ENCODE measurements at regions not wholly inside any gene's neighbourhood (a gene's known extent, or its start where the extent isn't known, plus 50 kb on each side); places are given as distances from the start of the nearest gene placed in this dataset.

DNA sequence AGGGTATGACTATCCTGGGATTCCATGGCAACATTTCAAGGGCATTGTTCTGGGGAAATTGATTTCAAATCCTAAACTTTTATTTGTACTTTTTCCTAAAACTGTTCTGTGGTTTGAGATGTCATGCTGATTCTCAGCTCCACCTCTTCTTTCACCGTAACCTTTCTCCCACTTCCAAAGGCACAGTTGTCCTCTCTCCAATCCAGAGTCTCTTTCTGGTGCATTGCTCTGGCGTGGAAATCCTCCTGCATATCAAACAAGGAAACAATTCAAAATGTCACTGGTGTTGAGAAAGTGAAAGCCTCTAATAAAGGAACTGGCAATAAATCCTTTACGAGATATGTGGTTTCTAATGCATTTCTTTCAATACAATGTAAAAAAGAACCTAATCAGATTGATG lies 155.1 kb upstream of the CDH2 start:
- DNase-seq (ENCODE audit: low read depth): no peak
- no peak overlapping the region for H3K4me3 ChIP-seq (ENCODE audit: low read depth, low read length)
- TF ChIP-seq, protein P1, sequence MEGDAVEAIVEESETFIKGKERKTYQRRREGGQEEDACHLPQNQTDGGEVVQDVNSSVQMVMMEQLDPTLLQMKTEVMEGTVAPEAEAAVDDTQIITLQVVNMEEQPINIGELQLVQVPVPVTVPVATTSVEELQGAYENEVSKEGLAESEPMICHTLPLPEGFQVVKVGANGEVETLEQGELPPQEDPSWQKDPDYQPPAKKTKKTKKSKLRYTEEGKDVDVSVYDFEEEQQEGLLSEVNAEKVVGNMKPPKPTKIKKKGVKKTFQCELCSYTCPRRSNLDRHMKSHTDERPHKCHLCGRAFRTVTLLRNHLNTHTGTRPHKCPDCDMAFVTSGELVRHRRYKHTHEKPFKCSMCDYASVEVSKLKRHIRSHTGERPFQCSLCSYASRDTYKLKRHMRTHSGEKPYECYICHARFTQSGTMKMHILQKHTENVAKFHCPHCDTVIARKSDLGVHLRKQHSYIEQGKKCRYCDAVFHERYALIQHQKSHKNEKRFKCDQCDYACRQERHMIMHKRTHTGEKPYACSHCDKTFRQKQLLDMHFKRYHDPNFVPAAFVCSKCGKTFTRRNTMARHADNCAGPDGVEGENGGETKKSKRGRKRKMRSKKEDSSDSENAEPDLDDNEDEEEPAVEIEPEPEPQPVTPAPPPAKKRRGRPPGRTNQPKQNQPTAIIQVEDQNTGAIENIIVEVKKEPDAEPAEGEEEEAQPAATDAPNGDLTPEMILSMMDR (conservative IDR thresholded peaks at IDR 0.05; ENCODE audit: low read depth, low read length): no peak

DNA sequence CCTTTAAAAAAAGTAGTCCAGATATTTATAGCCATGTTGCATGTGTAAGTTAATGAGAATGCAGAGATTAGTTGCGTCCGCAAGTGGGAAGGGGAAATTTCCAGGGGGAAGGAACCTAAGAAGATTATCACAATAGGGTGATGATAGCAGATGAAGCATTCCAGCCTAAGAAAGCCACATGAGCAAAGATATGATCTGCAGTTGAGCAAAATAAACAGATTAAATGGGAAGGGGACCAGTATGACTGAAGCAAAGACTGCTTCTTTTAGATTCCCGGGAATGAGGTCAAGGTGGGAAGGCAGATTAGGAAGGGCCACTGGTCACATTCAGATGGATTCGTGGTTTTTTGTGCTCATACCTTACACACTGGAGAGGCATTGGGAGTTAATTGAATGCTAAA lies 154.6 kb upstream of the CDH2 start:
- TF ChIP-seq, protein P1 (conservative IDR thresholded peaks at IDR 0.05; ENCODE audit: low read depth, low read length): no peak
- no peak overlapping the region for H3K4me3 ChIP-seq (ENCODE audit: low read depth, low read length)
- no peak for DNase-seq (ENCODE audit: low read depth)

DNA sequence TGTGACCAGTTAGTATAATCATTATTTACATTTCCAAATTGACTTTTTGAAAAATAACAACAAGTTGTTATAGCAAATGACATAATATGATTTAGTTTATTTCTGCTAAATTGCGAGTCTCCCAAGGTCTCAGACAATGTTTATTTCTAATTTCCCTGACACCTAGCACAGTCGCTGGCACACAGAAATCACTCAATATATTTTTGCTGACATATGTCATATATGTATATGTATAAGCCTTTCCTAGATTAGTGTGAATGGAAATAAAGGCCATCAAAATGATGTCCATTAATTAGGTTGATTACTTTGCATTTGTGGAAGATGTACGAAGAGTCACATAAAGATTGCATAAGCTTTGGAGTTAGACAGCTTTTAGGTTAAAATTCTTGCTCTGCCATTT lies 136.7 kb upstream of the CDH2 start:
- H3K4me3 ChIP-seq (ENCODE audit: low read depth, low read length): no peak overlapping the region
- TF ChIP-seq, protein P1 (conservative IDR thresholded peaks at IDR 0.05; ENCODE audit: low read depth, low read length): no peak
- DNase-seq (ENCODE audit: low read depth): no peak

DNA sequence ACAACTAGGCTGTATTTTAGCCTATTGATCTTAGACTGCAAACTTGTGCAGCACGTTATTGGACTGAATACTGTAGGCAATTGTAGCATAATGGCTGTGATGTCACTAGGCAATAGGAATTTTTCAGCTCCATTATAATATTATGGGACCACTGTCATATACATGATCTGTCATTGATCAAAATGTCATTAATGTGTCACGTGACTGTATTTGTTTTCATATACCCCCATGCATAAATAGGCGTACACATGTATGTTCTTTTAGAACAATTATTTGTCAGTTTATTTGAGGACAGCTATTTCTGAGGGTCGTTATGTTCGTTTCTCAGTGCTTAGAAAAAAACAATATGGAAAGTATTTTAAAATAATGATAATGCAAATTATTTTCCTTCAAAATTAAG lies 111.9 kb upstream of the CDH2 start:
- no peak overlapping the region for H3K4me3 ChIP-seq (ENCODE audit: low read depth, low read length)
- DNase-seq (ENCODE audit: low read depth): no peak
- TF ChIP-seq, protein P1 (conservative IDR thresholded peaks at IDR 0.05; ENCODE audit: low read depth, low read length): no peak

DNA sequence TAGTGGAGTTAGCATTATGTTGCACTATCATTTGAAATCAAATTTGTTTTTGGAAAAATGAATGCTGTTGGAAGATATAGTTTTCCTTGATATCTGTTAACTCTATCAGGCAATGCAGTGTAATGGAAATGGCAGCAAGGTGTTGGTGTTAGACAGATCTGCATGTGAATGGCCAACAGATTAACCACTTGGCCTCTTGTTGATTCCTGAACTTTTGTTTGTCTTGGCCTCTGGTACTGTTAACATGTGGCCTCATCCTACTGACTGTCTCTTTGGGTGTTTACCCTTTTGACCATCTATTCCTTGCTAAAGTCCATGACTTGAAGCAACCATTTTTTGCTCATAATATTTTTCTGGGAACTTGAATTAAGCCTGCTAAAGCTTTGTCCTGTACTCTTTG lies 110.2 kb upstream of the CDH2 start:
- DNase-seq (ENCODE audit: low read depth): no peak
- H3K4me3 ChIP-seq (ENCODE audit: low read depth, low read length): no peak overlapping the region
- TF ChIP-seq, protein P1 (conservative IDR thresholded peaks at IDR 0.05; ENCODE audit: low read depth, low read length): no peak

DNA sequence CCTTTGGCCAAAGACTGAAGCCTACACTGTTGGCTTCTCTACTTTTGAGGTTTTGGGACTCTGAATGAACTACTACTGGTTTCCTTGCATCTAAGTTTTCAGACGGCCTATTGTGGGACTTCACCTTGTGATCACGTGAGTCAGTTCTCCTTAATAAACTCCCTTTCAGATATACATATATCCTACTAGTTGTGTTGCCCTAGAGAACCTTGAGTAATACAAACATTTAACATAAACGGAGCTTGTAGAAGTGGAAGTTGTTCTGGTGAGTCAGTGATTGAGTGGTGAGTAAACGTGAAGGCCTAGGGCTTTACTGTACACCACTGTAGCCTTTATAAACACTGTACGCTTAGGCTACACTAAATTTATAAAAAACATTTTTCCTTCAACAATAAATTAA lies 107.2 kb upstream of the CDH2 start:
- H3K4me3 ChIP-seq (ENCODE audit: low read depth, low read length): no peak overlapping the region
- TF ChIP-seq, protein P1 (conservative IDR thresholded peaks at IDR 0.05; ENCODE audit: low read depth, low read length): no peak
- DNase-seq (ENCODE audit: low read depth): no peak

DNA sequence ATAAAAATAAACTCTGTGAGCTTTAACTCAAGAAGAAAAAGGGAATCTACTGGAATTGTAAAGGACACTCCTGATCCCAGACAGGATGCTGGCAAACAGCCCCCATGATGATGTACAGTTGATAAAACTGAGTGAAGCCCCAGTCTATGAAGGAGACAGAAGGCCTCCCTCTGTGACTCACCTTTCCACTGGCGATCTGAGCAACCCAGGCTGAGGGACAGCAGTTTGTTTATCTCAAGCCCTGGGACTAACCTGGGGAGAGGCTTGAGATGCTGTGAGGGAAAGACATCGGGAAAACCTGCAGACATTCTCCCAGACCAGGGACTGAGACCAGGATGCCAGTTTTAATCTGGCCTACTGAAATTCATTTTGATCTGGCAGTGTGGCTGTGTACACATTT lies 104.5 kb upstream of the CDH2 start:
- TF ChIP-seq, protein P1 (conservative IDR thresholded peaks at IDR 0.05; ENCODE audit: low read depth, low read length): no peak
- no peak overlapping the region for H3K4me3 ChIP-seq (ENCODE audit: low read depth, low read length)
- DNase-seq (ENCODE audit: low read depth): no peak
